ENCODE measurements at regions not wholly inside any gene's neighbourhood (a gene's known extent, or its start where the extent isn't known, plus 50 kb on each side); places are given as distances from the start of the nearest gene placed in this dataset.

DNA sequence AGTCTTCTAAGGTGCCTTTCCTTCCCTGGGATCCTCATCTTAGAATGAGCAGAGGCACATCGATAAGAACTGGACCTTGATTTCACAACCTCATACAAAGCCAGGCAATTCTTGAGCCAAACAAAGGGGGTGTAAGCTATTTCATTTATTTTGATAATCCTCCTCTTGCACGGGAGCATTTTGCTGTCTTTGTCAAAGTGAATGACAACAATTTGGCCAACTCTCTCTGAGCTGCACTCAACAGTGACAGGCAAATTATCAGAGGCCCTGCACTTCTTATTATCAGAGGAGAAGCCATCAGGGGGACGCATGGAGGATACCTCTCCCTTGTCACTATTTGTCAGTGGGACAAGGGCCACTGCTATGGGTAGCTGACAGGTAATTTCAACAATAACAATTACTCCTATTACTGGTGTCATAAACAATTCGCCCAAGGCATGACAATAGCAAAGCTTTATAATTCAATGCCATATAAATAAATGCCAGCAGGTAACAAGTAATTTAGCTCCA lies 260.4 kb downstream of the MEIS1 start:
- DNase-seq (ENCODE audit: low read depth), result peak; percentile 45
- no peak overlapping the region for H3K4me3 ChIP-seq (ENCODE audit: low read depth, low read length)
- TF ChIP-seq CTCF (IDR thresholded peaks at IDR 0.05; ENCODE audit: insufficient read depth, low read length), result no peak

GRCh38 chr2:66696374-66696773 lies 261.4 kb downstream of the MEIS1 start:
- peak overlapping the region; percentile 32 for H3K4me3 ChIP-seq (ENCODE audit: low read depth, low read length)
- no peak for TF ChIP-seq CTCF (IDR thresholded peaks at IDR 0.05; ENCODE audit: insufficient read depth, low read length)
- DNase-seq (ENCODE audit: low read depth), result peak; percentile 56

GRCh38 chr2:66696886-66697285 lies 262.0 kb downstream of the MEIS1 start:
- no peak for TF ChIP-seq CTCF (IDR thresholded peaks at IDR 0.05; ENCODE audit: insufficient read depth, low read length)
- DNase-seq (ENCODE audit: low read depth), result peak; percentile 63
- peak overlapping the region; percentile 15 for H3K4me3 ChIP-seq (ENCODE audit: low read depth, low read length)

GRCh38 chr2:66697366-66697765 lies 262.4 kb downstream of the MEIS1 start:
- TF ChIP-seq CTCF (IDR thresholded peaks at IDR 0.05; ENCODE audit: insufficient read depth, low read length), result no peak
- no peak overlapping the region for H3K4me3 ChIP-seq (ENCODE audit: low read depth, low read length)
- peak; percentile 54 for DNase-seq (ENCODE audit: low read depth)

- DNase-seq (ENCODE audit: low read depth), result peak; percentile 50
- no peak overlapping the region for H3K4me3 ChIP-seq (ENCODE audit: low read depth, low read length)
- TF ChIP-seq CTCF (IDR thresholded peaks at IDR 0.05; ENCODE audit: insufficient read depth, low read length), result no peak
These were observed 263.2 kb downstream of the MEIS1 start for GRCh38 chr2:66698091-66698490.

DNA sequence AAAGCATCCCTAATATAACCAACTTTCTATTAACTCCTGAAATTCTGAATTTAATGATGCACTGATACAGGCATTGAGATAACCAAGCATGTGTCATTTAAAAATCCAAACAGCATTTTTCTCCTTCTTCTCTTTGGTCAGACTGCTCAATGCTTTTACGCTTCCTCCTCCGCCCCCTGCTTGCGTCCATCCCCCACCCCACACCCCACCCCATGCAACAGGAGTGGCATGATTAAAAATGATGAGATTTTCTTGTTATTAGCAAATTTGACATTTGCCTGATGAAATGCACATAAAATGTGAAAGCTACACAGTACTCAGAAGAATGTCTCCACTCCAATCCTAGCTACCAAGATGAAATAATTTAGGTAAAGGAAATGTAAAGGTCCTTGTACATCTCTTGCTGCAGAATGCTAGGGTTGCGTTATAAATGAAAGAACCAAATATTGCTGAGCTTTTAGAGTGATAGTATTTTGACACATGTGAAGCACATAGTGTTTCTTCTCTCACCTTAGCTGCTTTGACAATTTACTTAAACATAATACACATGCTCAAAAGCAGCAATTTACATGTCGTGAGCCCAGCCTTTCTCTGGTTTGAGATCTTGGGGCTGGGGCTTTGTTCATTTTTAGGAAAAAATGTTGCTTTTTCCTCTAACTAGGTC lies 263.8 kb downstream of the MEIS1 start:
- H3K4me3 ChIP-seq (ENCODE audit: low read depth, low read length), result no peak overlapping the region
- TF ChIP-seq CTCF (IDR thresholded peaks at IDR 0.05; ENCODE audit: insufficient read depth, low read length), result no peak
- peak; percentile 35 for DNase-seq (ENCODE audit: low read depth)

DNA sequence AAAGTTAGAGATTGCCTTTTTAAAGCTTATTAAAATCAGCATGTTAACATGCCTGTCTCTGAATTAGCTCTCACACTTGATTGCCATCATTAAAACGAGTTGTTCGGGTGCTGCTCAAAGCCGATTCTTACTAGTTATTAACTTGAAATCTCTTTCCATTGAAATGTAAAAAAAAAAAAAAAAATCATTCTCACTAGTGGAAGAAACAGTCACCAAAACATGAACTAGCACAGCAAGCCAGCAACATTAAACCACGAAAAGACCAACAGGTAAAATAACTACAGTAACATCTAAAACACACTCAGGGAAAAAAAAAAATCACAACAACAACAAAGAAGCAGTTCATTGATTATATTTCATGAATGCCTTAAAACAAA lies 264.5 kb downstream of the MEIS1 start:
- no peak overlapping the region for H3K4me3 ChIP-seq (ENCODE audit: low read depth, low read length)
- no peak for TF ChIP-seq CTCF (IDR thresholded peaks at IDR 0.05; ENCODE audit: insufficient read depth, low read length)
- DNase-seq (ENCODE audit: low read depth), result peak; percentile 21
